A549 (cell line): ENCODE measurements at regions not wholly inside any gene's neighbourhood (a gene's known extent, or its start where the extent isn't known, plus 50 kb on each side); places are given as distances from the start of the nearest gene placed in this dataset.

ENCODE experiments used
- CTCF ChIP-seq: fragments of >200 bp; sonication (Bioruptor Twin); formaldehyde crosslinking; IDR thresholded peaks from 3 replicates; pipeline ENCODE4 v1.5.1; 2016
- ELK1 ChIP-seq: fragments of 150-350 bp; IDR thresholded peaks from 2 replicates; pipeline ENCODE4 v1.6.1; 2014; ENCODE audit warnings: low read depth, mild to moderate bottlenecking, low read length
- REST ChIP-seq: fragments of 200-600 bp; sonication (generic); IDR thresholded peaks from 2 replicates; pipeline ENCODE4 v1.6.1; 2016; ENCODE audit warnings: antibody characterized with exemption, mild to moderate bottlenecking, moderate library complexity

GRCh38 chr10:28849821-28850220 is 172.5 kb downstream of the BAMBI start:
- no peak for TF ChIP-seq REST
- TF ChIP-seq ELK1 = no peak
- TF ChIP-seq CTCF = no peak
